Natural killer cell (primary cell): ENCODE measurements at regions not wholly inside any gene's neighbourhood (a gene's known extent, or its start where the extent isn't known, plus 50 kb on each side); places are given as distances from the start of the nearest gene placed in this dataset.

Experiments used
- ATAC-seq, 3 donors: fragments of 150-1000 bp in 2 of 3; fragments of 200-7000 bp in 1 of 3; cut with Tn5 transposase; 1 replicate in 1 of 3; 2 replicates in 2 of 3; pipeline ENCODE4 v1.10.0; 2021; ENCODE audit warnings: mild to moderate bottlenecking in 2 of 3, moderate library complexity in 2 of 3
- DNase-seq, 2 donors: peaks; one replicate each; pipeline versions ENCODE4 v3.0.0 to v3.0.0-alpha.2; 2013 to 2021; ENCODE audit warnings: mixed read lengths in 1 of 2
- H3K27ac ChIP-seq: one replicate; pipeline ENCODE4 v1.5.1; 2013; ENCODE audit warnings: mild to moderate bottlenecking, low read length
- H3K27me3 ChIP-seq: one replicate; pipeline ENCODE4 v1.6.1; 2013; ENCODE audit warnings: low read length; ENCODE audit not compliant: control insufficient read depth, insufficient read depth
- H3K36me3 ChIP-seq: one replicate; pipeline ENCODE4 v1.6.1; 2013; ENCODE audit warnings: low read length; ENCODE audit not compliant: control insufficient read depth, insufficient read depth
- H3K4me1 ChIP-seq: one replicate; pipeline ENCODE4 v1.6.1; 2013; ENCODE audit warnings: low read length; ENCODE audit not compliant: control insufficient read depth, insufficient read depth
- H3K4me3 ChIP-seq: one replicate; pipeline ENCODE4 v1.5.1; 2013; ENCODE audit warnings: low read length
- H3K9me3 ChIP-seq: one replicate; pipeline ENCODE4 v1.6.1; 2013; ENCODE audit warnings: low read length; ENCODE audit not compliant: control insufficient read depth, insufficient read depth
- H3K27ac Mint-ChIP-seq, 2 donors: one replicate each; pipeline ENCODE4 v1.8.0; 2022; ENCODE audit warnings: mild to moderate bottlenecking in 2 of 2, mixed read lengths in 2 of 2, moderate library complexity in 1 of 2
- H3K27me3 Mint-ChIP-seq, 2 donors: one replicate each; pipeline ENCODE4 v1.8.0; 2022; ENCODE audit warnings: low read depth in 2 of 2, mixed read lengths in 2 of 2
- H3K36me3 Mint-ChIP-seq: one replicate; pipeline ENCODE4 v1.8.0; 2022; ENCODE audit warnings: mixed read lengths
- H3K4me1 Mint-ChIP-seq, 2 donors: one replicate each; pipeline ENCODE4 v1.8.0; 2022; ENCODE audit warnings: mixed read lengths in 2 of 2
- H3K4me3 Mint-ChIP-seq: one replicate; pipeline ENCODE4 v1.8.0; 2022; ENCODE audit warnings: mild to moderate bottlenecking, moderate library complexity, mixed read lengths
- H3K9me3 Mint-ChIP-seq, 2 donors: one replicate each; pipeline ENCODE4 v1.8.0; 2022; ENCODE audit warnings: mixed read lengths in 2 of 2
- CTCF ChIP-seq: fragments of 200-600 bp; IDR thresholded peaks from one replicate; pipeline ENCODE4 v1.8.0; 2022; ENCODE audit warnings: antibody characterized with exemption
- WGBS: methylation state at CpG from one replicate; pipeline ENCODE4 v1.1.7; 2013; ENCODE audit warnings: missing lambda C conversion rate; ENCODE audit not compliant: insufficient coverage; 5-methylcytosine and 5-hydroxymethylcytosine counted together
- intact Hi-C: fragments of 100-400 bp; cut with micrococcal nuclease; formaldehyde crosslinking; loops from one replicate; pipeline ENCODE4 v1.14.2; 2022

DNA sequence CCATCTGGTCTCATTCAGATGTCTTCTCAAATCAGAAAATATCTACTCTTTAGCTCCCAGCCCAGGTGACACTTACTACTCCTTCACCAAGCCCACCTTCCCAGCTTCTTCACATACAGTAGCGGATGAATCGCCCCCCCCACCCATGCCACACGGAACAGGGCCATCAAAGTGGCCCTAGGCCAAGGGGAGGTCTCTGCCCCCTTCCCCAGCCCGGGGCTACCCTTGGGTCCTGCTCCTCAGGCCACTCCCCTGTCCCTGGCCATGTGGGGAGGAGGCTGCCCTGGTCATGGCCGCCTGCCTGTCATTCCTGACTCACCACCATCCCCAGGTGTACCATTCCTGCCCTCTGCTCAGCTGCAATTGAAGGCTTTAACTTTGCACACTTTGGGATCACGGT is 142.8 kb downstream of the NECTIN1 start:
- H3K4me3 Mint-ChIP-seq = no peak overlapping the region
- peaks cover 0 to 7% of the 10 kb centered on the region in 2 donors for H3K4me1 Mint-ChIP-seq
- no peak for TF ChIP-seq CTCF
- no peaks in the 10 kb centered on the region for H3K36me3 ChIP-seq
- no peak overlapping the region for H3K4me3 ChIP-seq
- H3K9me3 ChIP-seq = no peaks in the 10 kb centered on the region
- no peak overlapping the region for H3K27ac Mint-ChIP-seq
- H3K4me1 ChIP-seq = peaks cover 14% of the 10 kb centered on the region
- peaks cover 16% of the 10 kb centered on the region for H3K27me3 ChIP-seq
- H3K27me3 Mint-ChIP-seq = peaks cover 30 to 45% of the 10 kb centered on the region in 2 donors
- DNase-seq (no peak), ATAC-seq (no peak)
- intact Hi-C loops = no loop called here
- WGBS = 69% methylated on average over 6 of the region's 6 CpGs
- H3K27ac ChIP-seq = no peak overlapping the region
- H3K9me3 Mint-ChIP-seq = no peaks in the 10 kb centered on the region
- no peaks in the 10 kb centered on the region for H3K36me3 Mint-ChIP-seq

GRCh38 chr11:119585043-119585781 is 143.8 kb downstream of the NECTIN1 start:
- peaks cover 0 to 7% of the 10 kb centered on the region in 2 donors for H3K4me1 Mint-ChIP-seq
- intact Hi-C loops = no loop called here
- no peaks in the 10 kb centered on the region for H3K9me3 Mint-ChIP-seq
- Histone ChIP-seq H3K27me3 (peaks cover 16% of the 10 kb centered on the region), H3K36me3 (no peaks in the 10 kb centered on the region), H3K27ac (no peak overlapping the region), H3K4me1 (peaks cover 14% of the 10 kb centered on the region), H3K4me3 (no peak overlapping the region), H3K9me3 (no peaks in the 10 kb centered on the region)
- no peak for TF ChIP-seq CTCF
- H3K4me3 Mint-ChIP-seq = no peak overlapping the region
- no peaks in the 10 kb centered on the region for H3K36me3 Mint-ChIP-seq
- ATAC-seq (no peak), DNase-seq (no peak)
- 14% methylated on average over 38 of the region's 38 CpGs for WGBS
- peaks cover 34 to 39% of the 10 kb centered on the region in 2 donors for H3K27me3 Mint-ChIP-seq
- no peak overlapping the region for H3K27ac Mint-ChIP-seq

GRCh38 chr11:119584193-119585042 is 144.6 kb downstream of the NECTIN1 start:
- H3K4me1 Mint-ChIP-seq = peaks cover 0 to 7% of the 10 kb centered on the region in 2 donors
- peaks cover 32 to 41% of the 10 kb centered on the region in 2 donors for H3K27me3 Mint-ChIP-seq
- H3K4me3 ChIP-seq = no peak overlapping the region
- H3K9me3 Mint-ChIP-seq = no peaks in the 10 kb centered on the region
- H3K27ac ChIP-seq = no peak overlapping the region
- DNase-seq (no peak), ATAC-seq (peak in 1 of 3 donors; percentile 37)
- H3K4me1 ChIP-seq = peaks cover 14% of the 10 kb centered on the region
- H3K9me3 ChIP-seq = no peaks in the 10 kb centered on the region
- H3K4me3 Mint-ChIP-seq = no peak overlapping the region
- H3K36me3 ChIP-seq = no peaks in the 10 kb centered on the region
- no peak overlapping the region for H3K27ac Mint-ChIP-seq
- intact Hi-C loops = no loop called here
- TF ChIP-seq CTCF = no peak
- no peaks in the 10 kb centered on the region for H3K36me3 Mint-ChIP-seq
- WGBS = 1% methylated on average over 53 of the region's 56 CpGs
- peaks cover 16% of the 10 kb centered on the region for H3K27me3 ChIP-seq
